ENCODE measurements at regions not wholly inside any gene's neighbourhood (a gene's known extent, or its start where the extent isn't known, plus 50 kb on each side); places are given as distances from the start of the nearest gene placed in this dataset.

DNA sequence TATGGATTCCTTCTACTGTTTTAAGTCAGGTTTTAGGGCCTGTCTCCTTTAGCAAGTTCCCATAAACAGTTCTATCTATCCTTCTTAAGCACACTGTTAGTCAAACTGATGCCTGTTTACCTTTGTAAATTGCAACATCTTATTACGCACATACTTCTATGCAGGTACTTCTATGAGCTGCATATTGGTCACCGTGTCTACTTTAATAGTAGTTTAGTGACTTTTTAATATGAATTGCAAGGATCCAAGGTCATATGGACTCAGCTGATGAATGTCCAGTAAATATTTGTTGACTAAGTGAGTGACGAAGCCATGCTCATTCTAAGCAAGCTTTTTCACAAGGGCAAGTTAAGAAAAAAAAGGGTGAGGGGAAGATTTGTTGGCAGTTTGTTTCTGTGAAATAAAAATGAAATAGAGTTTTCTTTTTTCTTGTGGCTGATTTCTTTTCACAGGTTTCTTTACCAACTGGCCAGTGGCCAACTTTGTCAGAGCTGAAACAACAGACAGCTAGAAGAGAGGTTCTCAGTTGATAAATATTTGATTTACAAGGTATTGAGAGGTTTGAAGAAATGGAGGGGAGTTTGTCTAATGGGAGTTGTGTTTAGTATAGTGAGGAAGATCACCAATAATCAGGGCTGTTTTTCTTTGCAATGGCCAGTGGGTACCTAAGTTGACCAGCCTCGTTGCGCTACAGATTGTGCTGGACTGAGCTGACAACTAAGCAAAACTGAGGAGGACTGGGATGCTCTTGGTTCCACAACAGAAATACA is 141.1 kb downstream of the SLC15A5 start:
- in situ Hi-C loops (cut with MboI; ENCODE audit: low pct_unique_long_range_greater_than_20kb, low sequenced_read_pairs) = no loop called here
- DNase-seq = no peak

DNA sequence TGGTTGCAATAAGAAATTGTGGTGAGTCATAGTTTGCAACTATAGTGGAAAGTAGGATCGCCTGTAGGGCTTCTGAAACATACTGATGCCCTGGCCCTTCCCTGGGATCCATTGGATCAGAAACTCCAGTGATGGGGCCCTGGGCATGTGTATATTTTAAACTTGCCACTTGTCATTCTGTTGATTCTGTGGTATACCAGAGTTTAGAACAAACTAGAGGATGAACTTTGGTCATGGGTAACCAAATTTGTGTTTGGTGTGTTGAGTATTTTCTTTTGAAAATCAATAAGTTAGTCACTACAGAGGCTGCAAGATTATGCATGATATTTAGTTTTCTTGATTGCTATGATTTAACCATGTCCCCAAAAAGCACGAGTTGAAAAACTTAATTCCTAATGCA is 142.2 kb downstream of the SLC15A5 start:
- no peak for DNase-seq
- in situ Hi-C loops (cut with MboI; ENCODE audit: low pct_unique_long_range_greater_than_20kb, low sequenced_read_pairs) = no loop called here

DNA sequence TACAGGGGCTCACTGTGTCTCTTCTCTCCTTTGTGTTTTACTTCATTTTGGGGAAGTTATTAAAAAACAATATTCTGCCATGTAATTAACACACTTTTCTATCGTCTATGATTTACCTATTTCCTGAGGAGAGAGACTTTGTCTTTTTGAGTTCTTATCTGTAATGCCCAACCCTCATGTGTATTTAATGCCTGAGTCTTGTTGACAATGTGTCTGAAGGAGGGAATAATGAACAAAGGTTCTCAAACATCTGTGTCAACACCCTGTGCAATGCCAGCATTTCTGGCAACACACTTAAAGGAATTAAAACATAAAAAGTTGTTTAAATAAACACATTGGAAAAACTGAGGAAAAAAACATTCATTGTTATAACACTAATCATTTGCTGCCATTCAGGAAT is 147.1 kb downstream of the SLC15A5 start:
- in situ Hi-C loops (cut with MboI; ENCODE audit: low pct_unique_long_range_greater_than_20kb, low sequenced_read_pairs) = no loop called here
- DNase-seq = no peak

DNA sequence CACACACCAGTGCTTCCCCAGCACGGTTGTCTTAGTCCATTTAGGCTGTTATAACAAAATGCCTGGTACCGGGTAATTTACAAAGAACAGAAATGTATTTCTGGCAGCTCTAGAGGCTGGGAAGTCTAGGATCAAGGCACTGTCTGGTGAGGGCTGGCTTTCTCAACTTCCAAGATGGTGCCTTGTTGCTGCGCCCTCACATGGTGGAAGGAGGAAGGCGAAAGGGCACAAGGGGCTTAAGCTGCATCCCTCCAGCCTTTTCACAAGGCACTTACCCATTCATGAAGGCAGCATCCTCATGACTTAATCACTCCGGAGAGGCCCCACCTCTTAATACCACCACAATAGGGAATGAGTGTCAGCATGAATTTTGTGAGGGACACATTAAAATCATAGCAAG is 155.5 kb downstream of the SLC15A5 start:
- in situ Hi-C loops (cut with MboI; ENCODE audit: low pct_unique_long_range_greater_than_20kb, low sequenced_read_pairs) = no loop called here
- no peak for DNase-seq

DNA sequence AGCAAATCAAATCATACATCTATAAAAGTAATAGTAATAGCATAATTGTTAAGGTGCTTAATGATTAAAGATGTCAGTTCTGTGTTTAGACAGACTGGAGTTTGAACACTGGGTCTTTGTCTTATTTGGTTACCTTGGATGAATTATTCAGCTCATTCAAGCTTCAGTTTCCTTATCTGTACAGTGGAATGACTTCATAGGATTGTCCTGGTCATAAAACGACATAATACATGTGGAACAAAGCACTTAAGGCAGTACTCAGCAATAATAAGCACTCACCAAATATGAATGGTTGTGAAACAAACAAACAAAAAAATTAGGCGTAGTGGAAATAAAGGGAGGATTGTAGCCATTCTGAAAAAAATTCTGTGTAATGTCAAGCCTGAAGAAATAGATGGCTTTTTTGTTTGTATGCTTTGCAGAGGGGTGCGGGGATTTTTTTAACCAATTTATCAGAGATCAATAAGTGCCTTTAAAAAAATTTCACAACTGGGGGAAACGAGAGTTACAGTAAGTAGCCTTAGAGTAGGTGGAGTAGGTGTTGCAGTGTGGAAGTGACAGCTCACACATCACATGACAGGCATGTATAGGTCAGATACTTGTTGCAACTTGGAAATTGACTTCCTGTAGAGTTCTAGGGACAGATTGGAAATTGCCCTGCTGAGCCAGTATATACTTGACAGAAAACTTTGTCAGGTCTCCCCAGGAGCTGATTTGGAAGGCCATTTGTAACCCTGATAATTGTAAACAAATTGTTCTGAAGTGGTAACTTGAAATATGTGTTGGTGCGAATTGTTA is 157.7 kb downstream of the SLC15A5 start:
- in situ Hi-C loops (cut with MboI; ENCODE audit: low pct_unique_long_range_greater_than_20kb, low sequenced_read_pairs) = no loop called here
- no peak for DNase-seq

DNA sequence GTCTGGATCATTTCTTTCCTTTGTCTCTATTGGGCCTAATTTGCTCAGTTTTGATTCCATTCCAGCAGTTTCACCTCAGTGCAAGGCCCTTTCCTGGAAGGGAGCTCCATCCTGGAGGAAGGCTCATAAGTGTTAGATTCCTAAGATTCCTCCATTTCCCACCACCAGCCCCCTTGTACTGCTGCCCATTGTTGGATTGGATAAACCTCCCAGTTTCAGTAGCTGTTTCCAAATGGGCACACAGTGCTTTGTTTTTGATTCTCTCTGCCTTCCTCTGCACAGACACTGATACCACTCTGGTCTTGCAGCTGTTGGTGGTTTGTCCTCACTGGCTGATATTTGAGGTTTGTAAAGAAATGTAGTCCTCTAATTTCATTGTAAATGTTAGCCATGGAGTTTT is 158.9 kb downstream of the SLC15A5 start:
- DNase-seq = no peak
- in situ Hi-C loops (cut with MboI; ENCODE audit: low pct_unique_long_range_greater_than_20kb, low sequenced_read_pairs) = no loop called here

DNA sequence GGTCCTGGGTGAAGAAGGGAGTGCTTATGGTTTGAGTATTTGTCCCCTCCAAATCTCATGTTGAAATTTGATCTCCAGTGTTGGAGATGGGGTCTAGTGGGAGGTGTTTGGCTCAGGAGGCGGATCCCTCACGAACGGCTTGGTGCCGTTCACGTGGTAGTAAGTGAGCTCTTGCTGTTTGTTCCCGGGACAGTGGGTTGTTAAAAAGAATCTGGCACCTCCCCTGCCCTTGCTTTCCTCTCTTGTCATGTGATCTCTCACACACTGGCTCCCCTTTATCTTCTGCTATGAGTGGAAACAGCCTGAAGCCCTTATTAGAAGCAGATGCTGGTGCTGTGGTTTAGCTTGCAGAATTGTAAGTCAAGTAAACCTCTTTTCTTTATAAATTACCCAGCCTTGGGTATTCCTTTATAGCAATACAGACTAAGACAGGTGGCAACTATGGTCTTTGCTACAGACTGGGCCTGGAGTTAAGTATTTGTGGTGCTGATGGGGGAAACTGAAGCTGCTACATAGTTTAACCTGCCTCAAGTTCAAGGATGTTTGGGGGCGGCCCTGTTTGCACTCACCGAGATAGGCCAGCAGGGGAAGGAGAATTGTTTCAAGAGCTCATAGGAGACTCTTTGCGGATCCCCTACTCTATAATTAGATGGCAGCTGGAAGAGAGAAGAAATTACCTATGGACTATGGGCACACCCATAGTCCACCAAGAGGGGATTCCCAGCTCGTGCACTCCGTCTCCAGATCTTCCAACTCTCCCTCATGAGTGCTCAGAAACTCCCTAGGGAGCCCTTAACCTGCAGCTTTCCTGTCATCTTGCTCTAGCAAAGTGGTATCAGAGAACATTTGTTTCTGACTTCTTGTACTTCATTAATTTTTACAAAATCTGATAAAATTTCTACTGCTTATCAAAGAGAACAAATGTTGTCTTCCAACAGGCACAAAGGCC is 164.6 kb downstream of the SLC15A5 start:
- no peak for DNase-seq

DNA sequence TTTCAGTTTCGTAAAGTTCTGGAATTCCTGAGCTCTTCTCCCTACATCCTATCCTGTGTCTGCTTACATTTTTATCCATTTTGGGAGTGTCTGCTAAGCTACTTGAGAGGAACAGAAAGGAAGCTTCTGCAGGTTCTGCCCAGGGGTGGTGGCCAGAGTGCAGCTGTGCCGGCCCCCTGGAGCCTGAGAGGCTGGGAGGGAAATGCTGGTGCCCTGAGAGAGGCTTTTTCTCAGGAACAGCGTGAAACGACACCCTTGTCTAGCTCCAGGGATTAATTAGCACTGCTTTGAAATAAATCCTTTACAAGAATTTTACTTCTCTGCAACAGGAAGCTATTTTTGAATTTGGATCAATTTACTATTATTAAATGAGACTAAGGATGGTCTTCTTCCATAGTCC is 165.4 kb downstream of the SLC15A5 start:
- in situ Hi-C loops (cut with MboI; ENCODE audit: low pct_unique_long_range_greater_than_20kb, low sequenced_read_pairs) = no loop called here
- no peak for DNase-seq

More for the DNA sequence above, 164.6 kb downstream of the SLC15A5 start:
- in situ Hi-C loops (cut with MboI; ENCODE audit: low pct_unique_long_range_greater_than_20kb, low sequenced_read_pairs) = no loop called here

DNA sequence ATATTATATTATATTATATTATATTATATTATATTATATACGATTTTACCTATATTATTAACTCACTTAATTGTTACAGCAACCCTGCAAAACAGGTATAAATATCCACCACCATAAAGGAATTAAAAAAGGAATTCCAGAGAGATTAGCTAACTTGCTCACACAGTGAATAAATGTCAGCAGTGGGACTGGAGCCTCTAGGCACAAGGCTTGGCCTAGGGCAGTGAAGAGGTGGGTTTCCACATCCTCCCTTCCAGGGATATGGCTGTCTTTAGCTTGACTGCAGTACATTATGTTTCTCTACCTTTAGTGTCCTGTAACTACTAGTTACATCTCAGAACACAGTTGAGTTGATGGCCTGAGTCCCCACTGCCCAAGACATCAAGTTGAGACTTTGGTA is 166.9 kb downstream of the SLC15A5 start:
- in situ Hi-C loops (cut with MboI; ENCODE audit: low pct_unique_long_range_greater_than_20kb, low sequenced_read_pairs) = no loop called here
- no peak for DNase-seq

DNA sequence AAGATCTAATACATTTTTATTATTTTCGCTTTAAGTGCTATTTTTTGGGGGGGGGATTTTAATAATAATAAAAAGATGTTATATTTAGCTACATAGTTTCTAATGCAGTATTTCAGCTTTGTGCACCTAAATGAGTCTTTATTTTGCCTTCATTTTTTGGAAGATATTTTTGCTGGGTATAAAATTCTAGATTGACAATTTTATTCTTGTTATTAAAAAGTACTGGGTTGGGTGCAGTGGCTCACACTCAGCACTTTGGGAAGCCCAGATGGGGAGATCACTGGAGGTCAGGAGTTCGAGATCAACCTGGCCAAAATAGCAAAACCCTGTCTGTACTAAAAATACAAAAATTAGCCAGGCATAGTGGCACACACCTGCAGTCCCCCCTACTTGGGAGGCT is 173.6 kb downstream of the SLC15A5 start:
- DNase-seq = no peak
- in situ Hi-C loops (cut with MboI; ENCODE audit: low pct_unique_long_range_greater_than_20kb, low sequenced_read_pairs) = no loop called here

DNA sequence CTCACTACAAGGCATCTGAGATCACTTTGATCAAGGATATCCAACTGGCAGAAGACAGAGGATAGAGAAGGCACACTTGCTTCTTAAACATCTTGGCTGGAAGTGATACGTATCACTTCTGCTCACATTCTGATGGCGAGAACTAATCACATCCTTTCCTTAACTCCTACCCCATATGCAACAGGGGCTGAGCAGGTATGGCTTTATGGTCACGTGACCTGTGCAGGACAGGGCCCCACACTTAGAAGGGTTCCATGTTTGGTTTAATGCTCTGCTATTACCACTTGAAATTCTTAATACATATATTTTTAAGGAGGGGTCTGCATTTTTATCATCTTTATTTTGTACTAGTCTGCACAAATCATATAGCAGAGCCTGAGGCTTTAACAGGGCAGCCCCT is 177.3 kb downstream of the SLC15A5 start:
- in situ Hi-C loops (cut with MboI; ENCODE audit: low pct_unique_long_range_greater_than_20kb, low sequenced_read_pairs) = no loop called here
- DNase-seq = no peak

DNA sequence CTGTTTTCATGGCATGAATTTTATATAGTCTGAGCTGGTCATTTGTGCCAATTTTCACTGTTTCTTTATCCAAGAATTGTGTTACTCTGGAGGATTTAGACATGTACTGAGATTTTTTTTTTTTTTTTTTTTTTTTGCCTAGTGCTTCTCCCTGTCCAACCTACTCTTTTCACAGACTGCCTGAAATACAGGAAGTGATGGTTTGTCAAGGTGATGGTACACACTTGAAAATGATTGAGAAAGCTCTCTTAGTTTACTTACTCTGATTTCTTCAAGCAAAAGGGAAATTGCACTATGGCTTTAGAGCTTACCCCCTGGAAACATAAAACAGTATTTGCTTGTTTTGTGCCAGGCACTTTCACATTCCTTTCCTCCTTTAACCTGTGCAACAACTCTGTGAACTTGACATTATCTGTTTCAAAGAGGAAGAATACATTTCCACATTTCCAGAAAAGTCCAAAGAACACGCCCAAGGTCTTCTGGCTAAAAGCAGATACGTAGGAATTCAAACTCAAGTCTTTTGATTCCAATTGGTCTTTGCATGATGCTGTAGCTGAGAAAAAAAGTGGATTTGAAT is 181.1 kb downstream of the SLC15A5 start:
- peak; percentile 33 for DNase-seq
- in situ Hi-C loops (cut with MboI; ENCODE audit: low pct_unique_long_range_greater_than_20kb, low sequenced_read_pairs) = no loop called here

DNA sequence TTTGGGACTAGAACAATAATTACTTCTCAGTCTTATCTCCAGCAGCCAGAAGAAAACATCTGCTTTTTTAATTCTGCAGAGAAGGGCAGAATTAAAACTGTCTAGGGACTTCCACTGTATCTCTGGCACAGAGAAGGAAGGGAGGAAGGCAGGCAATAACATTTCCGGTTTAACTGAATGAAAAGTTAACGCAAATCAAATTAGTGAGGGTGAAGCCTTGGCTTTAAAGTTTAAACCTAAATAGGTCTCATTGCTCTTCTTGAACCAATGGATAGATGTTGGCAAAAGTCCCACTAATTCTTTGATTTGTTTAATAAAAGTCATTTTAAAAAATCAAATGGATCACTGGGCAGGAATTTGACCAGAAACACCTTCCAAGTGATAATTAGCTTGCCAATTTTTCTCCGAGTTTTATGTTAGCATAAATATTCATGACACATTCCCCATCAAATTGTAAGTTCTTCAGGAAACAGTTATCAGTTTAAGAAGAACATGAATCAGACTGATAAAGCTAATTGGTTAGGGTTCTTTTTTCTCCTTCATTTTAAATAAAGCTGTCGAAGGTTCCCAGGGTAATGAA is 181.9 kb downstream of the SLC15A5 start:
- in situ Hi-C loops (cut with MboI; ENCODE audit: low pct_unique_long_range_greater_than_20kb, low sequenced_read_pairs) = no loop called here
- peak; percentile 39 for DNase-seq

DNA sequence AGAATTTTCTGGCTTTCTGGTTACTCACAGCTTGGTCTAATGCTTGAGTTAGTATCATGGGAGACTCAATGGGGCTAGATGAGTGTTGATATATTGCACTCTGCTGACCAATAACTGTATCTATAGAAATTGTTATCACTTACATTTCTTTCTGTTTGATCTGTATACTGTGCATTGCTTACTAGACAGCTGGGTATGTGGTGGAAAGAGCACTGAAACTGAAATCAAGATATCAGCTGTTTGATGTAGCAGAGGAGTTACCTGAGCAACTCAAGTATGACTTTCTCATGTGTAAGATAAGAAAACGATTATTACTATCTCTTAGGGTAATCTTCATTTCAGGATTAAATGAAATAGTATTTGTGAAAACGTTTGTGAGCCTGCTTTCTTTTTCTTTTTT is 183.0 kb downstream of the SLC15A5 start:
- in situ Hi-C loops (cut with MboI; ENCODE audit: low pct_unique_long_range_greater_than_20kb, low sequenced_read_pairs) = no loop called here
- no peak for DNase-seq

DNA sequence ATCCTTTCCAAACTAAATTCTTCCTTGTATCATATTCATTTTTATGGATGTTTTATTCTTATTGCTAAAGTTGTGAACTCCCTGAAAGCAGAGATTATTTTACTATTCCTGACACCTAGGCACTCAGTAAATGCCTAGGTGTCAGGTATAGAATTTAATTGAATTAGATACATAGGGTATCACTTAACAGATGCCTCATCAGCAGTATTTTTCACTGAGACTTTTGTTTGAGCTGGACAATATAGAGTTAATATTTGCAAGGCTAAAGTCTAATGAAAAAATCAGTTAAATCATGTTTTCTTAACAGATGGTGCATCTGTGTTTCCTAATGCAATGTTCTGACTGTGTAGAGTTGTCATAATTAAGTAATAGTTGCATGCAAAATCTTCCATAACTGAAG is 182.7 kb downstream of the DERA start:
- no peak for DNase-seq
- in situ Hi-C loops (cut with MboI; ENCODE audit: low pct_unique_long_range_greater_than_20kb, low sequenced_read_pairs) = no loop called here

DNA sequence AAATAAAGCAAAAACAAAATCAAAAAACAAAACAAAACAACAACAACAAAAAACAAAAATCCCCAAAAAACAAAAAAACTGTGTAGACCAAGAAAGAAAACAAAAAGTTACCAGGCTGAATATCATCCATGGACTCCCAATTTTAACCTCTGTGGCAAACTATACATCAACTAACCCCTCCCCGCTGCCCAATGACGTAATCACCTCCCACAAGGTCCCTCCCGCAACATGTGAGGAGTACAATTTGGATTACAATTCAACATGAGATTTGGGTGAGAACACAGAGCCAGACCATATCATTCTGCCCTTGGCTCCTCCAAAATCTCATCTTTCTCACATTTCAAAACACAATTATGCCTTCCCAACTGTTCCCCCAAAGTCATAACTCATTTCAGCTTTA is 179.8 kb downstream of the DERA start:
- in situ Hi-C loops (cut with MboI; ENCODE audit: low pct_unique_long_range_greater_than_20kb, low sequenced_read_pairs) = no loop called here
- DNase-seq = no peak

DNA sequence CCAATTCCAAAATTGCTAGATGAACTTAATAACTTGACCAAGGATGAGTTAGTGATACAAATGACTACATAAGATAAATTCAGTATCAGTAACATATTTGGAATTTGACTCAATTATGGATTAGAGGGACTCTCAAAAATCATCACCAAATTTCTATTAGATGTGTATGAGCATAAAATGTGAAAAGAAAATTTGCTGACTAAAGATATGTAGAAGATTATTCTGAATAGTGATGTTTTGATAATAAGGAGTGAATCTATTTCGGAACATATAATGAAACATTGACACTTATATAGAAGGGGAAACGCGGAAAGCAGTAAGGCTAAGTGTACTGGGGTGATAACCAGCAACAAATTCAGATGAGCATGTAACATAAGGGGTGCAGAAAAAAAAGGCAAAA is 177.3 kb downstream of the DERA start:
- in situ Hi-C loops (cut with MboI; ENCODE audit: low pct_unique_long_range_greater_than_20kb, low sequenced_read_pairs) = no loop called here

More for the DNA sequence above, 177.3 kb downstream of the DERA start:
- DNase-seq = no peak
